ENCODE measurements at regions not wholly inside any gene's neighbourhood (a gene's known extent, or its start where the extent isn't known, plus 50 kb on each side); places are given as distances from the start of the nearest gene placed in this dataset.
A peak's percentile ranks its signal among the peaks of the same experiment; 100 is the strongest.

GRCh38 chrX:16516232-16516876, 133.6 kb upstream of the S100G start:
- Histone ChIP-seq H3K36me3 (no peaks in the 10 kb centered on the region), H3K27ac (replicated peaks) (peak overlapping the region; percentile 59), H3K9me3 (replicated peaks) (no peaks in the 10 kb centered on the region), H3K27me3 (ENCODE audit: low read depth) (no peaks in the 10 kb centered on the region), H3K4me3 (no peak overlapping the region), H3K4me1 (no peaks in the 10 kb centered on the region)
- TF ChIP-seq, protein P1, sequence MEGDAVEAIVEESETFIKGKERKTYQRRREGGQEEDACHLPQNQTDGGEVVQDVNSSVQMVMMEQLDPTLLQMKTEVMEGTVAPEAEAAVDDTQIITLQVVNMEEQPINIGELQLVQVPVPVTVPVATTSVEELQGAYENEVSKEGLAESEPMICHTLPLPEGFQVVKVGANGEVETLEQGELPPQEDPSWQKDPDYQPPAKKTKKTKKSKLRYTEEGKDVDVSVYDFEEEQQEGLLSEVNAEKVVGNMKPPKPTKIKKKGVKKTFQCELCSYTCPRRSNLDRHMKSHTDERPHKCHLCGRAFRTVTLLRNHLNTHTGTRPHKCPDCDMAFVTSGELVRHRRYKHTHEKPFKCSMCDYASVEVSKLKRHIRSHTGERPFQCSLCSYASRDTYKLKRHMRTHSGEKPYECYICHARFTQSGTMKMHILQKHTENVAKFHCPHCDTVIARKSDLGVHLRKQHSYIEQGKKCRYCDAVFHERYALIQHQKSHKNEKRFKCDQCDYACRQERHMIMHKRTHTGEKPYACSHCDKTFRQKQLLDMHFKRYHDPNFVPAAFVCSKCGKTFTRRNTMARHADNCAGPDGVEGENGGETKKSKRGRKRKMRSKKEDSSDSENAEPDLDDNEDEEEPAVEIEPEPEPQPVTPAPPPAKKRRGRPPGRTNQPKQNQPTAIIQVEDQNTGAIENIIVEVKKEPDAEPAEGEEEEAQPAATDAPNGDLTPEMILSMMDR (IDR thresholded peaks at IDR 0.05; ENCODE audit: borderline replicate concordance) = no peak
- intact Hi-C loops (cut with micrococcal nuclease) = no loop called here
- no peak for DNase-seq

- intact Hi-C loops (cut with micrococcal nuclease) = no loop called here
- H3K36me3 ChIP-seq = no peaks in the 10 kb centered on the region
- H3K27ac ChIP-seq (replicated peaks) = peak overlapping the region; percentile 59
- H3K4me1 ChIP-seq = no peaks in the 10 kb centered on the region
- TF ChIP-seq, protein P1 (IDR thresholded peaks at IDR 0.05; ENCODE audit: borderline replicate concordance) = no peak
- H3K27me3 ChIP-seq (ENCODE audit: low read depth) = no peaks in the 10 kb centered on the region
- H3K9me3 ChIP-seq (replicated peaks) = no peaks in the 10 kb centered on the region
- peak; percentile 25 for DNase-seq
- no peak overlapping the region for H3K4me3 ChIP-seq
These were observed 132.8 kb upstream of the S100G start for GRCh38 chrX:16517039-16517605.

DNA sequence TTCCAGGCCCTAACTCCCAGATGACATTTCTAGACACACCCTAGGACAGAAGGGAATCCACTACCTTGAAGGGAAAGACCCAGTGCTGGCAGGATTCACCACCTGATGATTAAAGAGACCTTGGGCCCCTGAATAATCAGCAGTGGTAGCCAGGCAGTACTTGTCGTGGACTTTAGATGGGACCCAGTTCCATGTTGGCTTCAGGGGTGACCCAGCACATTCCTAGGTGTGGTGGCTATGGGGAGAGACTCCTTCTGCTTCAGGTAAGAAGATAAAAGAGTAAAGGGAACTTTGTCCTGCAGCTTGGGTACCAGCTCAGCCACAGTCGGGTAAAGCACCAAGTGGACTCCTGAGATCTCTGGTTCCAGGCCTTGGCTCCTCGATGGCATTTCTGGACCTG, 131.8 kb upstream of the S100G start:
- no peak for DNase-seq
- no peaks in the 10 kb centered on the region for H3K9me3 ChIP-seq (replicated peaks)
- TF ChIP-seq, protein P1 (IDR thresholded peaks at IDR 0.05; ENCODE audit: borderline replicate concordance) = no peak
- intact Hi-C loops (cut with micrococcal nuclease) = no loop called here
- H3K36me3 ChIP-seq = no peaks in the 10 kb centered on the region
- H3K4me3 ChIP-seq = no peak overlapping the region
- H3K27me3 ChIP-seq (ENCODE audit: low read depth) = no peaks in the 10 kb centered on the region
- no peak overlapping the region for H3K27ac ChIP-seq (replicated peaks)
- no peaks in the 10 kb centered on the region for H3K4me1 ChIP-seq

- Histone ChIP-seq H3K4me1 (no peaks in the 10 kb centered on the region), H3K4me3 (no peak overlapping the region), H3K27me3 (ENCODE audit: low read depth) (no peaks in the 10 kb centered on the region), H3K36me3 (no peaks in the 10 kb centered on the region), H3K27ac (replicated peaks) (no peak overlapping the region), H3K9me3 (replicated peaks) (no peaks in the 10 kb centered on the region)
- intact Hi-C loops (cut with micrococcal nuclease) = no loop called here
- DNase-seq = no peak
- TF ChIP-seq, protein P1 (IDR thresholded peaks at IDR 0.05; ENCODE audit: borderline replicate concordance) = no peak
These were observed 125.6 kb upstream of the S100G start for GRCh38 chrX:16524316-16524715.

GRCh38 chrX:16526003-16526402, 124.0 kb upstream of the S100G start:
- no peaks in the 10 kb centered on the region for H3K27me3 ChIP-seq (ENCODE audit: low read depth)
- DNase-seq = no peak
- no peaks in the 10 kb centered on the region for H3K9me3 ChIP-seq (replicated peaks)
- H3K27ac ChIP-seq (replicated peaks) = no peak overlapping the region
- H3K4me3 ChIP-seq = no peak overlapping the region
- H3K4me1 ChIP-seq = no peaks in the 10 kb centered on the region
- TF ChIP-seq, protein P1 (IDR thresholded peaks at IDR 0.05; ENCODE audit: borderline replicate concordance) = no peak
- intact Hi-C loops (cut with micrococcal nuclease) = no loop called here
- H3K36me3 ChIP-seq = no peaks in the 10 kb centered on the region
